Bone marrow (tissue), 2 donors: ENCODE measurements at regions not wholly inside any gene's neighbourhood (a gene's known extent, or its start where the extent isn't known, plus 50 kb on each side); places are given as distances from the start of the nearest gene placed in this dataset.
"Not testable (repeated sequence)": the region's sequence is repeated elsewhere in the genome, so short reads cannot be mapped to it uniquely, and the experiment has no call there.

Experiments used
- DNase-seq, 2 donors: peaks; one replicate each; lab custom pipeline; 2025; lab: John Stamatoyannopoulos, UW

DNA sequence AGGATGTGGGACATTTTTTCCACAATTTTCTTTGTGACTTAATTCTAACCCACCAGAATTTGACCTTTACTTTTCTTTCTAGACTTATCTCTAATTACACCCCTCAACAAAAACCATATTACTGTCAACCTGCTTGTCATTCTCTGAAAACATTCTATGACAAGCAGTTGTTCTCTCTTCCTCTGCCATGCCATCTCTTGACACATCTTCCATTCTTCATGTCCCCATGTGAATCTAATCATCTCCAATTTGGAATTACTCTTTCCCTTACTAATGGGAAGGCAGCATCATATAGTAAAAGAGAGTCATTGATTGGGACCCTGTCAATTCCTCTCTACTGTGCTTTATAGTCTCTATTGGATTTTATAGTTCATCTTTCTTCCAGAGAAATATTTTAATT lies 61.3 kb upstream of the P2RY1 start:
- no peak for DNase-seq

DNA sequence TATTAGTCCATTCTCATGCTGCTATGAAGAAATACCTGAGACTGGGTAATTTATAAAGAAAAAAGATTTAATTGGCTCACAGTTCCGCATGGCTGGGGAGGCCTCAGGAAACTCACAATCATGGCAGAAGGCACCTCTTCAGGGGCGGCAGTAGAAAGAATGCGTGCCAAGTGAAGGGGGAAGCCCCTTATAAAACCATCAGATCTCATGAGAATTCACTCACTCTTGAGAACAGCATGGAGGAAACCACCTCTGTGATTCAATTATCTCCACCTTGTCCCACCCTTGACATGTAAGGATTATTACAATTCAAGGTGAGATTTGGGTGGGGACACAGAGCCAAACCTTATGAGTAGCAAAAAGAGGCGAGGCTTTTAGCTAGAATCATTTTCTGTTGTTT lies 60.7 kb upstream of the P2RY1 start:
- DNase-seq, result not testable (repeated sequence)

DNA sequence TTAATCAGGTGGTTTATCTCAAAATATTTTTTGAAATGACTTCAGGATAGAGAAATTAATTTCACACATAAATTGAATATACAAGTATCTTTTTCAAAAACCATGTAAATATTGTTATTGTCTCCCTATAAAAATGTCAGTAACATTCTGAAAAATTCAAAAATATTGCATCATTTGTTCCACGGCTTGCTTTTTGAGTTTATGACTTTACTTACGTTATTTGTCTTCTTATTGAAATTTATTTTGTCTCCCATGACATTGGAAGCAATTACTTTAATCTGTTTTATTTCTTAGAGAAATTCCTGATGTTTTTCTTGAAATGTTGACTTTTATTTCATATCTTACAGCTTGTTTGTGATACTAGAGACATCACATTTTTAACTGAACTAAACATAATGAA lies 56.9 kb upstream of the P2RY1 start:
- no peak for DNase-seq

DNA sequence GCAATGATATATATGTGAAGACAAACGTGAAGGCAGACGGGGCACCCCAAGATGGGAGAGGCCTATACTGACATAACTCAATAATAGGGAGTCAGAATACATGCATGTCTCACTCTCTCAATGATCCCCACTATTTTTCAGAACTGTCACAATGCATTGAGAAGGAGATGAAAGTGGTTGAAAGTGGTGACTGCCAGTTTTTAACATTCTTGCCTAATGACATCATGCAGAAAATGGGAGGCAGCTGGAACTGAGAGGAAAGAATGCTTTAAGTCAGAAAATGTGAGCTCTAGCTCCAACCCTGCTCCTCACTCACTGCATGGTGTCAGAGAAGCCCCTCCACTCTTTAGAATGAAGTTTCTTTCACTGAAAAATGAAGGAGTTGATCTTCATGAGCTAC lies 55.3 kb upstream of the P2RY1 start:
- no peak for DNase-seq

DNA sequence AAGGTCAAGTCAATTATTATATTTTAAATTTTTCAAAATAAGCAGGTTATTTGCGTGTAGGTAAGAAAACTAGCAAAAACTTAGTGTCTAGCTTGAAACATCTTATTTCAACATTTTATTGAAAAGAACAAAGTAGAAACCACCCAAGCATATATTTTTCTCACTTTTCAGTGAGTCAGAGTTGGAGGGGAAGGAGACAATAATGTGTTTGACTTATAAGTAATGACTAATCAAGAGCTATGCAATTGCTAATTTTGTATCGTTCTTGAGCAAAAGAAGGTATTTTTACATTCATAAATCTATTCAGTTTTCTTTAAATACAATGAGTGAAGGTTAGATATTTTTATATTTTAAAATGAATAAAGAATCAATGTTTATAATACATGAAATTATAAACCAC lies 54.4 kb upstream of the P2RY1 start:
- DNase-seq, result no peak

DNA sequence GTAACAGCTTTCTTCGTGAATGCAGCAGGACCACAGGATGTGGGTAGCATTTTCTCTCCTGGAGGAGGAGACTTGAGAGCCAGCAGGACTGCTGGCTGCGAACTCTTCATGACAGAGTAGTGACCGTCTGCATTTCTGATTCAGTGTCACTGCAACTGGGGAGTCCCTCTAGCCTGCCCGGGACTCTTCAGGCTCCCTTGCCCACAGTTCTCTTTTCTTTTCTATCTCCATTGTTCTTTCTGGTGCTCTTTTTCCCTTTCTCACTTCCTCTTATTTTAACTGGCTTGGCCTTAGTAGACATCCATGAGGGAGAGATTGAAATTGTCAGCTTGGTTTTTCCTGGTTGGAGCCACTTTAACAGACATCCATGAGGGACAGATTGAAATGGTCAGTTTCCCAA lies 49.9 kb upstream of the P2RY1 start:
- no peak for DNase-seq
